GM12891 (cell line): ENCODE measurements at regions not wholly inside any gene's neighbourhood (a gene's known extent, or its start where the extent isn't known, plus 50 kb on each side); places are given as distances from the start of the nearest gene placed in this dataset.

ENCODE experiments used
- POLR2A ChIP-seq: IDR thresholded peaks from 2 replicates; pipeline ENCODE4 v1.6.1; 2011; ENCODE audit warnings: low read depth, low read length, control low read depth
- POLR2AphosphoS5 ChIP-seq: IDR thresholded peaks from 2 replicates; pipeline ENCODE4 v1.6.1; 2011; ENCODE audit warnings: low read depth, low read length, control low read depth
- SPI1 ChIP-seq: IDR thresholded peaks from 2 replicates; pipeline ENCODE4 v1.6.1; 2011; ENCODE audit warnings: low read depth, low read length, control low read depth
- TAF1 ChIP-seq: IDR thresholded peaks from 2 replicates; pipeline ENCODE4 v1.6.1; 2011; ENCODE audit warnings: low read depth, low read length, control low read depth

DNA sequence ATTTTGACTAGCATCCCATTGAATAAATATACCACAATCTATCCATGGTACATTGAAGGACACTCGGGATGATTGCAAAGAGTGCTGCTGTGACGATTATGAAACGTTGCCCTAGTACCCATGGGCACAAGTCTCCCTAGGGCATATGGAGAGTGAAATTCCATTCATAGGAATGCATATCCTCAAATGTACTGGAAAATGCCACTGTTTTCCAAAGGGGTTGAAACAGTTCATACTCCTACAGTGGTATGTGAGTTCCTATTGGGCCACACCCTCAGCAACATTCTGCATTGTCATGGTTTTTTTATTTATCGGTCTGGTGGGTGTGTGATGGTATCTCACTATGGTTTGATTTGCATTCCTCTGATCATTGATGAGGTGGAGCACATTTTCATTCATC lies 130.6 kb downstream of the TWIST2 start:
- TF ChIP-seq POLR2AphosphoS5 = no peak
- no peak for TF ChIP-seq POLR2A
- no peak for TF ChIP-seq SPI1
- no peak for TF ChIP-seq TAF1
